ENCODE measurements at regions not wholly inside any gene's neighbourhood (a gene's known extent, or its start where the extent isn't known, plus 50 kb on each side); places are given as distances from the start of the nearest gene placed in this dataset.

GRCh38 chr1:104718752-104719151 is 969.1 kb downstream of the AMY1C start:
- TF ChIP-seq CTCF (IDR thresholded peaks at IDR 0.05; ENCODE audit: low read depth, low read length) (no peak), EZH2phosphoT487 (IDR thresholded peaks at IDR 0.05; ENCODE audit: low read depth) (no peak)

Data from OCI-LY3 (cell line).